ENCODE measurements at regions not wholly inside any gene's neighbourhood (a gene's known extent, or its start where the extent isn't known, plus 50 kb on each side); places are given as distances from the start of the nearest gene placed in this dataset.

- TF ChIP-seq, protein P1, sequence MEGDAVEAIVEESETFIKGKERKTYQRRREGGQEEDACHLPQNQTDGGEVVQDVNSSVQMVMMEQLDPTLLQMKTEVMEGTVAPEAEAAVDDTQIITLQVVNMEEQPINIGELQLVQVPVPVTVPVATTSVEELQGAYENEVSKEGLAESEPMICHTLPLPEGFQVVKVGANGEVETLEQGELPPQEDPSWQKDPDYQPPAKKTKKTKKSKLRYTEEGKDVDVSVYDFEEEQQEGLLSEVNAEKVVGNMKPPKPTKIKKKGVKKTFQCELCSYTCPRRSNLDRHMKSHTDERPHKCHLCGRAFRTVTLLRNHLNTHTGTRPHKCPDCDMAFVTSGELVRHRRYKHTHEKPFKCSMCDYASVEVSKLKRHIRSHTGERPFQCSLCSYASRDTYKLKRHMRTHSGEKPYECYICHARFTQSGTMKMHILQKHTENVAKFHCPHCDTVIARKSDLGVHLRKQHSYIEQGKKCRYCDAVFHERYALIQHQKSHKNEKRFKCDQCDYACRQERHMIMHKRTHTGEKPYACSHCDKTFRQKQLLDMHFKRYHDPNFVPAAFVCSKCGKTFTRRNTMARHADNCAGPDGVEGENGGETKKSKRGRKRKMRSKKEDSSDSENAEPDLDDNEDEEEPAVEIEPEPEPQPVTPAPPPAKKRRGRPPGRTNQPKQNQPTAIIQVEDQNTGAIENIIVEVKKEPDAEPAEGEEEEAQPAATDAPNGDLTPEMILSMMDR (conservative IDR thresholded peaks at IDR 0.05 in 1 of 2, IDR thresholded peaks at IDR 0.05 in 1 of 2; ENCODE audit: extremely low read depth in 1 of 2, insufficient read depth in 1 of 2, low read depth in 1 of 2, low read length in 2 of 2), result no peak
- no peak for TF ChIP-seq EZH2 (IDR thresholded peaks at IDR 0.05; ENCODE audit: borderline replicate concordance, low read length)
These were observed 73.0 kb upstream of the GRIK3 start for GRCh38 chr1:37107153-37107907.
